ENCODE measurements at regions not wholly inside any gene's neighbourhood (a gene's known extent, or its start where the extent isn't known, plus 50 kb on each side); places are given as distances from the start of the nearest gene placed in this dataset.

DNA sequence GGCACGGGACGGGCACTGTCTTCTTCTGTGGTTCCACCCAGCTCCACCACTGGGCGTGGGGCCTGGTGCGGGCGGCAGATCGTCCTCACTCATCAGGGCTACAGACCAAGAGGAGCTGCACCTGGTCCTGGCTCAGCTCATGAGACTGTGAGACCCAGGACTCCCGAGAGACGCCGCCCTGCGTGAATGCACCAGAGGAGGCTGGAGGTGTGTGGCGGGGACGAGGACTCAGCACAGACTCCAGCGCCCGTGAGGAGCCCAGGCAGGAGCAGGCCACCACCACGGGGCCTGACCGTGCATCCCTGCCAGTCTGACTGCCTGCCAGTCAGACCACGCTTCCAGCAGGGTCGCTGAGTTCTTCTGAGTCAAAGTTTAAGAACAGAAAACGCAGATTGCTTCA lies 112.5 kb upstream of the SALL3 start:
- TF ChIP-seq, protein P1, sequence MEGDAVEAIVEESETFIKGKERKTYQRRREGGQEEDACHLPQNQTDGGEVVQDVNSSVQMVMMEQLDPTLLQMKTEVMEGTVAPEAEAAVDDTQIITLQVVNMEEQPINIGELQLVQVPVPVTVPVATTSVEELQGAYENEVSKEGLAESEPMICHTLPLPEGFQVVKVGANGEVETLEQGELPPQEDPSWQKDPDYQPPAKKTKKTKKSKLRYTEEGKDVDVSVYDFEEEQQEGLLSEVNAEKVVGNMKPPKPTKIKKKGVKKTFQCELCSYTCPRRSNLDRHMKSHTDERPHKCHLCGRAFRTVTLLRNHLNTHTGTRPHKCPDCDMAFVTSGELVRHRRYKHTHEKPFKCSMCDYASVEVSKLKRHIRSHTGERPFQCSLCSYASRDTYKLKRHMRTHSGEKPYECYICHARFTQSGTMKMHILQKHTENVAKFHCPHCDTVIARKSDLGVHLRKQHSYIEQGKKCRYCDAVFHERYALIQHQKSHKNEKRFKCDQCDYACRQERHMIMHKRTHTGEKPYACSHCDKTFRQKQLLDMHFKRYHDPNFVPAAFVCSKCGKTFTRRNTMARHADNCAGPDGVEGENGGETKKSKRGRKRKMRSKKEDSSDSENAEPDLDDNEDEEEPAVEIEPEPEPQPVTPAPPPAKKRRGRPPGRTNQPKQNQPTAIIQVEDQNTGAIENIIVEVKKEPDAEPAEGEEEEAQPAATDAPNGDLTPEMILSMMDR (IDR thresholded peaks at IDR 0.05; ENCODE audit: low read depth, low read length, poor library complexity, severe bottlenecking), result no peak
- TF ChIP-seq EZH2phosphoT487 (IDR thresholded peaks at IDR 0.05; ENCODE audit: borderline replicate concordance, low read length), result no peak
